IPS-15b (cell line): ENCODE measurements at regions not wholly inside any gene's neighbourhood (a gene's known extent, or its start where the extent isn't known, plus 50 kb on each side); places are given as distances from the start of the nearest gene placed in this dataset.

Source experiments
- H3K27me3 ChIP-seq: one replicate; pipeline ENCODE4 v1.6.1; 2013; ENCODE audit warnings: low read length; ENCODE audit not compliant: control insufficient read depth, insufficient read depth
- H3K36me3 ChIP-seq: one replicate; pipeline ENCODE4 v1.6.1; 2013; ENCODE audit warnings: low read length; ENCODE audit not compliant: control insufficient read depth, insufficient read depth
- H3K4me1 ChIP-seq: one replicate; pipeline ENCODE4 v1.6.1; 2013; ENCODE audit warnings: mild to moderate bottlenecking, low read length; ENCODE audit not compliant: control insufficient read depth, insufficient read depth
- H3K4me3 ChIP-seq: one replicate; pipeline ENCODE4 v1.5.1; 2013; ENCODE audit warnings: low read depth, low read length
- H3K9ac ChIP-seq: one replicate; pipeline ENCODE4 v1.6.1; 2013; ENCODE audit warnings: low read depth, mild to moderate bottlenecking, low read length
- H3K9me3 ChIP-seq: one replicate; pipeline ENCODE4 v1.6.1; 2013; ENCODE audit warnings: mild to moderate bottlenecking, low read length; ENCODE audit not compliant: control insufficient read depth, insufficient read depth

GRCh38 chr3:127033171-127033570 lies 50.3 kb downstream of the PLXNA1 start:
- Histone ChIP-seq H3K4me1 (no peaks in the 10 kb centered on the region), H3K9ac (no peak overlapping the region), H3K36me3 (peaks cover 56% of the 10 kb centered on the region), H3K27me3 (no peaks in the 10 kb centered on the region), H3K4me3 (no peak overlapping the region), H3K9me3 (no peaks in the 10 kb centered on the region)

GRCh38 chr3:127033786-127034185 lies 50.9 kb downstream of the PLXNA1 start:
- peaks cover 50% of the 10 kb centered on the region for H3K36me3 ChIP-seq
- H3K9me3 ChIP-seq, result no peaks in the 10 kb centered on the region
- no peak overlapping the region for H3K9ac ChIP-seq
- H3K27me3 ChIP-seq, result no peaks in the 10 kb centered on the region
- no peak overlapping the region for H3K4me3 ChIP-seq
- no peaks in the 10 kb centered on the region for H3K4me1 ChIP-seq

- Histone ChIP-seq H3K9ac (no peak overlapping the region), H3K9me3 (no peaks in the 10 kb centered on the region), H3K4me3 (no peak overlapping the region), H3K36me3 (peaks cover 44% of the 10 kb centered on the region), H3K4me1 (no peaks in the 10 kb centered on the region), H3K27me3 (no peaks in the 10 kb centered on the region)
These were observed 51.5 kb downstream of the PLXNA1 start for GRCh38 chr3:127034195-127034989.

GRCh38 chr3:127034990-127035652 lies 52.2 kb downstream of the PLXNA1 start:
- Histone ChIP-seq H3K36me3 (peaks cover 38% of the 10 kb centered on the region), H3K4me3 (no peak overlapping the region), H3K9me3 (no peaks in the 10 kb centered on the region), H3K4me1 (no peaks in the 10 kb centered on the region), H3K27me3 (no peaks in the 10 kb centered on the region), H3K9ac (no peak overlapping the region)

GRCh38 chr3:127035677-127036076 lies 52.8 kb downstream of the PLXNA1 start:
- H3K4me3 ChIP-seq, result no peak overlapping the region

GRCh38 chr3:127036209-127037020 lies 53.5 kb downstream of the PLXNA1 start:
- H3K9ac ChIP-seq, result no peak overlapping the region
- H3K4me3 ChIP-seq, result no peak overlapping the region
- H3K9me3 ChIP-seq, result no peaks in the 10 kb centered on the region
- no peaks in the 10 kb centered on the region for H3K4me1 ChIP-seq
- H3K36me3 ChIP-seq, result peaks cover 32% of the 10 kb centered on the region
- H3K27me3 ChIP-seq, result no peaks in the 10 kb centered on the region

More at GRCh38 chr3:127035677-127036076, 52.8 kb downstream of the PLXNA1 start:
- Histone ChIP-seq H3K9ac (no peak overlapping the region), H3K36me3 (peaks cover 32% of the 10 kb centered on the region), H3K27me3 (no peaks in the 10 kb centered on the region), H3K4me1 (no peaks in the 10 kb centered on the region), H3K9me3 (no peaks in the 10 kb centered on the region)

GRCh38 chr3:127037021-127037400 lies 54.1 kb downstream of the PLXNA1 start:
- Histone ChIP-seq H3K36me3 (peaks cover 28% of the 10 kb centered on the region), H3K9ac (no peak overlapping the region), H3K9me3 (no peaks in the 10 kb centered on the region), H3K4me3 (no peak overlapping the region), H3K27me3 (no peaks in the 10 kb centered on the region), H3K4me1 (no peaks in the 10 kb centered on the region)

- Histone ChIP-seq H3K4me3 (no peak overlapping the region), H3K36me3 (peaks cover 24% of the 10 kb centered on the region), H3K27me3 (no peaks in the 10 kb centered on the region), H3K4me1 (no peaks in the 10 kb centered on the region), H3K9me3 (no peaks in the 10 kb centered on the region), H3K9ac (no peak overlapping the region)
These were observed 54.5 kb downstream of the PLXNA1 start for GRCh38 chr3:127037418-127037841.

GRCh38 chr3:127037971-127038446 lies 55.1 kb downstream of the PLXNA1 start:
- no peak overlapping the region for H3K4me3 ChIP-seq
- H3K27me3 ChIP-seq, result no peaks in the 10 kb centered on the region
- H3K36me3 ChIP-seq, result peaks cover 18% of the 10 kb centered on the region
- no peaks in the 10 kb centered on the region for H3K4me1 ChIP-seq
- H3K9me3 ChIP-seq, result no peaks in the 10 kb centered on the region
- H3K9ac ChIP-seq, result no peak overlapping the region

- Histone ChIP-seq H3K4me1 (peaks cover 1% of the 10 kb centered on the region), H3K9ac (no peak overlapping the region), H3K4me3 (no peak overlapping the region), H3K9me3 (no peaks in the 10 kb centered on the region), H3K27me3 (no peaks in the 10 kb centered on the region), H3K36me3 (peaks cover 15% of the 10 kb centered on the region)
These were observed 55.6 kb downstream of the PLXNA1 start for GRCh38 chr3:127038466-127038865.

- Histone ChIP-seq H3K36me3 (peaks cover 9% of the 10 kb centered on the region), H3K27me3 (no peaks in the 10 kb centered on the region), H3K4me1 (peaks cover 4% of the 10 kb centered on the region), H3K4me3 (no peak overlapping the region), H3K9ac (no peak overlapping the region), H3K9me3 (no peaks in the 10 kb centered on the region)
These were observed 56.1 kb downstream of the PLXNA1 start for GRCh38 chr3:127038923-127039581.
